Mesenchymal stem cell (in vitro differentiated cells and primary cell): ENCODE measurements at regions not wholly inside any gene's neighbourhood (a gene's known extent, or its start where the extent isn't known, plus 50 kb on each side); places are given as distances from the start of the nearest gene placed in this dataset.

Experiments used
- DNase-seq: peaks from one replicate; pipeline ENCODE4 v3.0.0-alpha.2; 2013
- H2AFZ ChIP-seq: one replicate; pipeline ENCODE4 v1.6.1; 2013; ENCODE audit warnings: low read depth, mild to moderate bottlenecking, control low read depth, inconsistent platforms, low read length, moderate library complexity
- H2AK5ac ChIP-seq: 2 replicates; pipeline ENCODE4 v1.6.1; 2013; ENCODE audit warnings: low read length, moderate library complexity, mild to moderate bottlenecking, inconsistent platforms; ENCODE audit not compliant: severe bottlenecking
- H2BK120ac ChIP-seq: one replicate; pipeline ENCODE4 v1.6.1; 2013; ENCODE audit warnings: low read depth, mild to moderate bottlenecking, inconsistent platforms, low read length, moderate library complexity
- H2BK12ac ChIP-seq, 2 experiments: one replicate each; pipeline ENCODE4 v1.6.1; 2013; ENCODE audit warnings: inconsistent platforms in 2 of 2, low read length in 2 of 2, mild to moderate bottlenecking in 2 of 2, moderate library complexity in 2 of 2, control low read depth in 1 of 2
- H2BK15ac ChIP-seq: one replicate; pipeline ENCODE4 v1.6.1; 2013; ENCODE audit warnings: mild to moderate bottlenecking, low read depth, inconsistent platforms; ENCODE audit not compliant: poor library complexity, severe bottlenecking
- H2BK5ac ChIP-seq: 2 replicates; pipeline ENCODE4 v1.6.1; 2013; ENCODE audit warnings: low read depth, mild to moderate bottlenecking, low read length, control low read depth, inconsistent platforms; ENCODE audit not compliant: poor library complexity, severe bottlenecking
- H3K14ac ChIP-seq, 2 experiments: one replicate each; pipeline ENCODE4 v1.6.1; 2013; ENCODE audit warnings: inconsistent platforms in 2 of 2, low read length in 2 of 2, control low read depth in 1 of 2, mild to moderate bottlenecking in 1 of 2, moderate library complexity in 1 of 2
- H3K18ac ChIP-seq, 2 experiments: one replicate each; pipeline ENCODE4 v1.6.1; 2013; ENCODE audit warnings: inconsistent platforms in 2 of 2, low read length in 2 of 2, control low read depth in 1 of 2, low read depth in 1 of 2, mild to moderate bottlenecking in 1 of 2
- H3K23ac ChIP-seq, 2 experiments: one replicate each; pipeline ENCODE4 v1.6.1; 2013; ENCODE audit warnings: inconsistent platforms in 2 of 2, low read length in 2 of 2, mild to moderate bottlenecking in 2 of 2, moderate library complexity in 2 of 2, control low read depth in 1 of 2
- H3K27ac ChIP-seq: 2 replicates; pipeline ENCODE4 v1.5.1; 2013; ENCODE audit warnings: mild to moderate bottlenecking, moderate library complexity, low read length, control low read depth, inconsistent platforms; ENCODE audit not compliant: poor library complexity, severe bottlenecking
- H3K27me3 ChIP-seq, 2 experiments: 2 replicates each; pipeline versions ENCODE4 v1.6.1 to v1.7.0; 2013; ENCODE audit warnings: low read length in 2 of 2, mild to moderate bottlenecking in 2 of 2, moderate library complexity in 2 of 2, control low read depth in 1 of 2, inconsistent platforms in 1 of 2; ENCODE audit not compliant: control insufficient read depth in 1 of 2, insufficient read depth in 1 of 2
- H3K36me3 ChIP-seq, 2 experiments: 2 replicates each; pipeline versions ENCODE4 v1.6.1 to v1.7.0; 2013; ENCODE audit warnings: low read length in 2 of 2, control low read depth in 1 of 2, inconsistent platforms in 1 of 2, low read depth in 1 of 2, mild to moderate bottlenecking in 1 of 2; ENCODE audit not compliant: insufficient read depth in 2 of 2, control insufficient read depth in 1 of 2
- H3K4ac ChIP-seq, 2 experiments: one replicate each; pipeline ENCODE4 v1.6.1; 2013; ENCODE audit warnings: inconsistent platforms in 2 of 2, low read length in 2 of 2, mild to moderate bottlenecking in 2 of 2, moderate library complexity in 2 of 2, control low read depth in 1 of 2, low read depth in 1 of 2
- H3K4me1 ChIP-seq: 2 replicates; pipeline ENCODE4 v1.6.1; 2013; ENCODE audit warnings: low read depth, low read length, control low read depth; ENCODE audit not compliant: control insufficient read depth, insufficient read depth
- H3K4me2 ChIP-seq: 2 replicates; pipeline ENCODE4 v1.6.1; 2013; ENCODE audit warnings: low read length, mild to moderate bottlenecking, inconsistent platforms; ENCODE audit not compliant: poor library complexity, severe bottlenecking
- H3K4me3 ChIP-seq, 2 experiments: 2 replicates each; pipeline versions ENCODE4 v1.5.1 to v1.7.0; 2013; ENCODE audit warnings: low read length in 2 of 2, mild to moderate bottlenecking in 2 of 2, control low read depth in 1 of 2, low read depth in 1 of 2; ENCODE audit not compliant: insufficient read depth in 1 of 2
- H3K79me1 ChIP-seq: replicated peaks from 2 replicates; pipeline ENCODE4 v1.6.1; 2013; ENCODE audit warnings: mild to moderate bottlenecking, control low read depth, low read length, inconsistent platforms; ENCODE audit not compliant: poor library complexity, severe bottlenecking
- H3K9ac ChIP-seq: 2 replicates; pipeline ENCODE4 v1.7.0; 2013; ENCODE audit warnings: mild to moderate bottlenecking, low read length, moderate library complexity
- H3K9me3 ChIP-seq: 2 replicates; pipeline ENCODE4 v1.7.0; 2013; ENCODE audit warnings: mild to moderate bottlenecking, low read length; ENCODE audit not compliant: control insufficient read depth
- H4K8ac ChIP-seq: one replicate; pipeline ENCODE4 v1.6.1; 2013; ENCODE audit warnings: inconsistent platforms, mild to moderate bottlenecking, low read length, moderate library complexity
- H4K91ac ChIP-seq: one replicate; pipeline ENCODE4 v1.6.1; 2013; ENCODE audit warnings: mild to moderate bottlenecking, low read length, inconsistent platforms
- WGBS: methylation state at CpG from one replicate; pipeline ENCODE4 v1.1.7; 2013; ENCODE audit warnings: mixed read lengths; 5-methylcytosine and 5-hydroxymethylcytosine counted together

GRCh38 chr7:89887489-89887888 is 266.8 kb upstream of the STEAP1 start:
- Histone ChIP-seq H2BK120ac (no peak overlapping the region), H3K18ac (no peak overlapping the region), H3K23ac (no peak overlapping the region), H3K4me3 (no peak overlapping the region), H2BK5ac (no peak overlapping the region), H3K14ac (no peak overlapping the region), H3K9me3 (no peaks in the 10 kb centered on the region), H3K9ac (no peak overlapping the region), H2BK12ac (no peak overlapping the region), H3K79me1 (no peaks in the 10 kb centered on the region), H4K8ac (no peak overlapping the region), H3K27me3 (no peaks in the 10 kb centered on the region), H3K4ac (no peak overlapping the region), H2AFZ (no peak overlapping the region), H3K27ac (no peak overlapping the region), H3K36me3 (no peaks in the 10 kb centered on the region), H2AK5ac (no peak overlapping the region), H4K91ac (no peak overlapping the region), H2BK15ac (no peak overlapping the region), H3K4me1 (no peaks in the 10 kb centered on the region), H3K4me2 (no peak overlapping the region)
- WGBS: 76% methylated on average over 3 of the region's 3 CpGs
- no peak for DNase-seq

DNA sequence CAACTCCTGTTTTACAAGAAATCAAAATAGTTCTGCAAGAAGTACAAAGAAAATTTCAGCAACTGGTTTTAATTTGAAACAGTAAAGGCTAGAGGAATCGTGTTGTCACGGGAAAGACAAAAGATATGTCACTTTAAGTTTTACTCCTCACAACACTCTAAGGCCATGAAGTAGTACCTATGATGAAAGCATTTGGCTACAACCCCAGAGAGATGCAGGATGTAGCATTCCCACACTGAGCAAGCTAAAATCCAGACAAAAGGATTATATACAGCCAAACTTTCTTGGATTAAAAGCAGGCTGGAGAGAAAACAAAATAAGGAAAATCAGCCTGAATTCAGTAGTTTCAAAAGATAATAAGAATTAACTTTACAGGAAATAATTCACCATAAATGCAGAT is 245.5 kb upstream of the STEAP1 start:
- WGBS: 82% methylated on average over 2 of the region's 2 CpGs

DNA sequence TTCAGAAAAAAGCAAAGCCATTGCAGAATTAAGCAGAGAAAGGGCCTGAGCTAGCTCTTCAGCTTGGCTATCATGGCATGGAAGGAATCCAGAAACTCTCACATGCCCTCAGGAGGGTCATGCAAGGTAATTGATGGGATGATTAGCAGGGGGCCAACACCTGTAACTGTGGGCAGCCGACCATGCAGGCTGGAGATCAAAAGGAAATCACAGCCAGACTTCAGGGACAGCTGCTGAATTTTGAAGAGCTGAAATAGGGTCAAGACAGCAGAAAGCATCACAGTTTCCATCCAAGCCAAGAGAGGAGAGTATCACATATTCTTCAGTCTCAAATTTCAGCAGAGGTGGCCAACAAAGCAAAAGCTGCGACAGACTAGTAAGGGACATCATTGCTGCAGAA is 239.6 kb upstream of the STEAP1 start:
- H3K4me3 ChIP-seq: no peak overlapping the region
- H3K4me1 ChIP-seq: no peaks in the 10 kb centered on the region
- H2BK15ac ChIP-seq: no peak overlapping the region
- H3K18ac ChIP-seq: no peak overlapping the region
- H2BK12ac ChIP-seq: no peak overlapping the region
- no peak overlapping the region for H2BK120ac ChIP-seq
- no peak overlapping the region for H4K8ac ChIP-seq
- H3K27ac ChIP-seq: no peak overlapping the region
- no peaks in the 10 kb centered on the region for H3K79me1 ChIP-seq
- H3K9me3 ChIP-seq: no peaks in the 10 kb centered on the region
- H3K14ac ChIP-seq: no peak overlapping the region
- WGBS: 31% methylated on average over 2 of the region's 2 CpGs
- no peak overlapping the region for H3K9ac ChIP-seq
- no peaks in the 10 kb centered on the region for H3K27me3 ChIP-seq
- no peak overlapping the region for H4K91ac ChIP-seq
- no peak overlapping the region for H3K4ac ChIP-seq
- H3K23ac ChIP-seq: no peak overlapping the region
- no peaks in the 10 kb centered on the region for H3K36me3 ChIP-seq
- DNase-seq: no peak
- H2AFZ ChIP-seq: no peak overlapping the region
- no peak overlapping the region for H3K4me2 ChIP-seq
- H2BK5ac ChIP-seq: no peak overlapping the region
- no peak overlapping the region for H2AK5ac ChIP-seq

More for the DNA sequence above, 245.5 kb upstream of the STEAP1 start:
- Histone ChIP-seq H3K27ac (no peak overlapping the region), H3K4me3 (no peak overlapping the region), H2AK5ac (no peak overlapping the region), H3K18ac (no peak overlapping the region), H3K36me3 (no peaks in the 10 kb centered on the region), H3K27me3 (no peaks in the 10 kb centered on the region), H2BK120ac (no peak overlapping the region), H3K4me1 (no peaks in the 10 kb centered on the region), H3K23ac (no peak overlapping the region), H3K4ac (no peak overlapping the region), H2AFZ (no peak overlapping the region), H3K9ac (no peak overlapping the region), H3K14ac (no peak overlapping the region), H3K79me1 (no peaks in the 10 kb centered on the region), H4K8ac (no peak overlapping the region), H3K9me3 (no peaks in the 10 kb centered on the region), H4K91ac (no peak overlapping the region), H2BK12ac (no peak overlapping the region), H2BK5ac (no peak overlapping the region), H3K4me2 (no peak overlapping the region), H2BK15ac (no peak overlapping the region)
- no peak for DNase-seq

- no peak overlapping the region for H4K91ac ChIP-seq
- no peak overlapping the region for H3K4me2 ChIP-seq
- no peak overlapping the region for H2BK5ac ChIP-seq
- no peaks in the 10 kb centered on the region for H3K9me3 ChIP-seq
- H3K4me1 ChIP-seq: no peaks in the 10 kb centered on the region
- H3K4ac ChIP-seq: no peak overlapping the region
- H3K27me3 ChIP-seq: no peaks in the 10 kb centered on the region
- no peak overlapping the region for H2BK15ac ChIP-seq
- DNase-seq: no peak
- 66% methylated on average over 2 of the region's 2 CpGs for WGBS
- H3K23ac ChIP-seq: no peak overlapping the region
- no peaks in the 10 kb centered on the region for H3K79me1 ChIP-seq
- no peak overlapping the region for H4K8ac ChIP-seq
- H2BK12ac ChIP-seq: no peak overlapping the region
- H3K36me3 ChIP-seq: no peaks in the 10 kb centered on the region
- H3K4me3 ChIP-seq: no peak overlapping the region
- no peak overlapping the region for H3K9ac ChIP-seq
- no peak overlapping the region for H3K14ac ChIP-seq
- H2AFZ ChIP-seq: no peak overlapping the region
- no peak overlapping the region for H3K27ac ChIP-seq
- H2BK120ac ChIP-seq: no peak overlapping the region
- no peak overlapping the region for H3K18ac ChIP-seq
- H2AK5ac ChIP-seq: no peak overlapping the region
Observed at GRCh38 chr7:89926194-89926593, 228.1 kb upstream of the STEAP1 start.
